ENCODE measurements at regions not wholly inside any gene's neighbourhood (a gene's known extent, or its start where the extent isn't known, plus 50 kb on each side); places are given as distances from the start of the nearest gene placed in this dataset.

- TF ChIP-seq JAZF1 (CRISPR knock-in tag; IDR thresholded peaks at IDR 0.05) (no peak), ZNF121 (CRISPR knock-in tag; IDR thresholded peaks at IDR 0.05) (no peak), GRHL2 (CRISPR knock-in tag; IDR thresholded peaks at IDR 0.05; ENCODE audit: insufficient replicate concordance, severe bottlenecking) (no peak), HMGXB4 (CRISPR knock-in tag; IDR thresholded peaks at IDR 0.05) (no peak), ZNF416 (CRISPR knock-in tag; IDR thresholded peaks at IDR 0.05) (no peak), TCF7 (CRISPR knock-in tag; IDR thresholded peaks at IDR 0.05; ENCODE audit: low read depth) (no peak), ZNF512 (CRISPR knock-in tag; IDR thresholded peaks at IDR 0.05; ENCODE audit: borderline replicate concordance) (no peak)
- H3K4me1 Mint-ChIP-seq = peaks cover 41% of the 10 kb centered on the region
- POLR2A ChIA-PET = no interaction called here
- no peak overlapping the region for H3K4me3 Mint-ChIP-seq
- H3K27ac Mint-ChIP-seq = no peak overlapping the region
- CTCF ChIA-PET = no interaction called here
- ATAC-seq = no peak
- DNase-seq (ENCODE audit: low spot score) = no peak
- peaks cover 3% of the 10 kb centered on the region; the same call in 1 of the 2 replicates for H3K36me3 Mint-ChIP-seq
- H3K27me3 Mint-ChIP-seq (ENCODE audit: low read depth) = no peaks in the 10 kb centered on the region
- peaks cover 13% of the 10 kb centered on the region for H3K9me3 Mint-ChIP-seq
Measured at GRCh38 chr2:22786817-22787216, 598.2 kb upstream of the KLHL29 start.

DNA sequence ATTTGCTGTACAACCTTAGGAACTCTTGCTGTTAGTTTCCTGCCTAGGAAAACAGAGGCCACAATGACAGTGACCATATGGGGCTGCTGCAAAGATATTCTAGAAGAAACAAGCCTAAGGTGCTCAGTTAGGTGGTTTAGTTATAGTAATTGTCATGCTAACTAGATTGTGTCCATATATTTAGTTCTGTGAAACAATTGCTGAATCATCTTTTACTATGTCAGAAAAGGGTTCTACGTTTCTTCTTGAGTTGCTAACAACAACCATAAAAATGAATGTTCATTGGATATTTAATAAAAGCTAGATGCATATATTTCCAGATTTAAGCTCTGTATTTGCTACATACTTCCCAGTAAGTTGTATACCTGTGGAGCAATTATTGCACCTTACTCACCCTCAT lies 597.2 kb upstream of the KLHL29 start:
- Mint-ChIP-seq H3K27me3 (ENCODE audit: low read depth) (no peaks in the 10 kb centered on the region), H3K4me3 (no peak overlapping the region), H3K9me3 (peaks cover 13% of the 10 kb centered on the region), H3K27ac (no peak overlapping the region), H3K4me1 (peaks cover 39% of the 10 kb centered on the region), H3K36me3 (peaks cover 3% of the 10 kb centered on the region; the same call in 1 of the 2 replicates)
- DNase-seq (ENCODE audit: low spot score) = no peak
- POLR2A ChIA-PET = no interaction called here
- ATAC-seq = no peak
- CTCF ChIA-PET = no interaction called here
- TF ChIP-seq E2F4 (CRISPR knock-in tag; IDR thresholded peaks at IDR 0.05; ENCODE audit: borderline replicate concordance, low read depth) = no peak
- no peak for TF ChIP-seq ELF4 (CRISPR knock-in tag; IDR thresholded peaks at IDR 0.05; ENCODE audit: low read depth)
- no peak for TF ChIP-seq TP53 (CRISPR knock-in tag; IDR thresholded peaks at IDR 0.05)
- TF ChIP-seq HMGA2 (CRISPR knock-in tag; IDR thresholded peaks at IDR 0.05) = no peak
- TF ChIP-seq CREM (CRISPR knock-in tag; IDR thresholded peaks at IDR 0.05) = no peak
- TF ChIP-seq, protein P1, sequence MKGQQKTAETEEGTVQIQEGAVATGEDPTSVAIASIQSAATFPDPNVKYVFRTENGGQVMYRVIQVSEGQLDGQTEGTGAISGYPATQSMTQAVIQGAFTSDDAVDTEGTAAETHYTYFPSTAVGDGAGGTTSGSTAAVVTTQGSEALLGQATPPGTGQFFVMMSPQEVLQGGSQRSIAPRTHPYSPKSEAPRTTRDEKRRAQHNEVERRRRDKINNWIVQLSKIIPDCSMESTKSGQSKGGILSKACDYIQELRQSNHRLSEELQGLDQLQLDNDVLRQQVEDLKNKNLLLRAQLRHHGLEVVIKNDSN (CRISPR knock-in tag; IDR thresholded peaks at IDR 0.05) = no peak
- no peak for TF ChIP-seq ZNF532 (CRISPR knock-in tag; IDR thresholded peaks at IDR 0.05; ENCODE audit: borderline replicate concordance)
- no peak for TF ChIP-seq GTF2I (CRISPR knock-in tag; conservative IDR thresholded peaks at IDR 0.05)
- TF ChIP-seq MXD4 (CRISPR knock-in tag; IDR thresholded peaks at IDR 0.05; ENCODE audit: borderline replicate concordance) = no peak
- TF ChIP-seq GABPB1 (CRISPR knock-in tag; IDR thresholded peaks at IDR 0.05) = no peak
- TF ChIP-seq AFF4 (CRISPR knock-in tag; IDR thresholded peaks at IDR 0.05; ENCODE audit: borderline replicate concordance) = no peak

All from WTC11 (cell line).